Kidney epithelial cell (primary cell): ENCODE measurements at regions not wholly inside any gene's neighbourhood (a gene's known extent, or its start where the extent isn't known, plus 50 kb on each side); places are given as distances from the start of the nearest gene placed in this dataset.

Experiments used
- DNase-seq: peaks from one replicate; pipeline ENCODE4 v3.0.0-alpha.2; 2010; ENCODE audit warnings: low read depth
- H3K27me3 ChIP-seq: 2 replicates; pipeline ENCODE4 v1.6.0; 2011; ENCODE audit warnings: low read length; ENCODE audit not compliant: control insufficient read depth, insufficient read depth
- H3K36me3 ChIP-seq: 2 replicates; pipeline ENCODE4 v1.5.1; 2011; ENCODE audit warnings: low read length; ENCODE audit not compliant: control insufficient read depth, insufficient read depth
- H3K4me3 ChIP-seq: 2 replicates; pipeline ENCODE4 v1.5.1; 2011; ENCODE audit warnings: low read depth, mild to moderate bottlenecking, control low read depth, low read length
- TF ChIP-seq, protein P1 (sequence below): IDR thresholded peaks from 2 replicates; pipeline ENCODE4 v1.5.1; 2011; ENCODE audit warnings: mild to moderate bottlenecking, moderate library complexity, low read length, control low read depth, inconsistent platforms; ENCODE audit not compliant: insufficient read depth, poor library complexity, severe bottlenecking

DNA sequence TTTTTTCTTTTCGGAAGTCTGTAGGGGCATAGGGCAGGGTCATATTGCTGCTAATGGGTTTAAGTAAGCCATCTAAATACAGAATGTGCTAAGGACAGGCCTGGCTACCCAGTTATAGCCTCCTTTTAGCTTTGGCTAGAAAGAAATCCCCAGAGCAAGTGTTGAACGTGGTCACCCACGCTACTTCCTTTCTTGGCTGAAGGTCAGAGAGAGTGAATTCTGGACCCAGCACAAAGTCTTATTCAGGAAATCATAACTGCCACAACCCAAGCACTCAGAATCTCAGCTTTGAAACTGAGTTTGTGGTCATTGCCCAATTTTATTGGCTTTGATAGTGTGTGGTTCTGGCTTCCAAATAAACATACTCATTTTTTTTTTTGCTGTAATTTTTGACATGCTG lies 542.1 kb upstream of the ATP2B1 start:
- Histone ChIP-seq H3K27me3 (no peaks in the 10 kb centered on the region), H3K4me3 (no peak overlapping the region), H3K36me3 (no peaks in the 10 kb centered on the region)
- DNase-seq, result no peak
- TF ChIP-seq, protein P1, sequence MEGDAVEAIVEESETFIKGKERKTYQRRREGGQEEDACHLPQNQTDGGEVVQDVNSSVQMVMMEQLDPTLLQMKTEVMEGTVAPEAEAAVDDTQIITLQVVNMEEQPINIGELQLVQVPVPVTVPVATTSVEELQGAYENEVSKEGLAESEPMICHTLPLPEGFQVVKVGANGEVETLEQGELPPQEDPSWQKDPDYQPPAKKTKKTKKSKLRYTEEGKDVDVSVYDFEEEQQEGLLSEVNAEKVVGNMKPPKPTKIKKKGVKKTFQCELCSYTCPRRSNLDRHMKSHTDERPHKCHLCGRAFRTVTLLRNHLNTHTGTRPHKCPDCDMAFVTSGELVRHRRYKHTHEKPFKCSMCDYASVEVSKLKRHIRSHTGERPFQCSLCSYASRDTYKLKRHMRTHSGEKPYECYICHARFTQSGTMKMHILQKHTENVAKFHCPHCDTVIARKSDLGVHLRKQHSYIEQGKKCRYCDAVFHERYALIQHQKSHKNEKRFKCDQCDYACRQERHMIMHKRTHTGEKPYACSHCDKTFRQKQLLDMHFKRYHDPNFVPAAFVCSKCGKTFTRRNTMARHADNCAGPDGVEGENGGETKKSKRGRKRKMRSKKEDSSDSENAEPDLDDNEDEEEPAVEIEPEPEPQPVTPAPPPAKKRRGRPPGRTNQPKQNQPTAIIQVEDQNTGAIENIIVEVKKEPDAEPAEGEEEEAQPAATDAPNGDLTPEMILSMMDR, result no peak

DNA sequence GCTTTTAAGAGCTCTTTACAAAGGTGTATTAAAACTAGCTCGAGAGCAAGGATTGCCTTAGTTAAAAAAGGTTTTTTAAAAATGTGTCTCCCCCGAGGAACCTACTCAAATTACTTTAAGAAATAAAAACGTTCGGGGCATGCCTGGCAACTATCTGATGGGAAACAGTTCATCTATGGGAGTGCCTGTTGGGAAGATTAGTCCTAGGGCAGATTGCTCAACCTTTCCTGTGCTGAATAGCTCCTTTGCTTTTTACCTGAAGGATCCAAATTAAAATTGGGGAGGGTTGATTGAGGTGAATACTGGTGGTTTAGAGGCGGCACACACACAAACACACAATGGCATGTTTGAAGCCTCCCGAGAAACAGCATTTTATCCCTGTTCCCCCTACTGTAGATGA lies 541.4 kb upstream of the ATP2B1 start:
- Histone ChIP-seq H3K4me3 (no peak overlapping the region), H3K27me3 (no peaks in the 10 kb centered on the region), H3K36me3 (no peaks in the 10 kb centered on the region)
- TF ChIP-seq, protein P1, result no peak
- DNase-seq, result no peak

DNA sequence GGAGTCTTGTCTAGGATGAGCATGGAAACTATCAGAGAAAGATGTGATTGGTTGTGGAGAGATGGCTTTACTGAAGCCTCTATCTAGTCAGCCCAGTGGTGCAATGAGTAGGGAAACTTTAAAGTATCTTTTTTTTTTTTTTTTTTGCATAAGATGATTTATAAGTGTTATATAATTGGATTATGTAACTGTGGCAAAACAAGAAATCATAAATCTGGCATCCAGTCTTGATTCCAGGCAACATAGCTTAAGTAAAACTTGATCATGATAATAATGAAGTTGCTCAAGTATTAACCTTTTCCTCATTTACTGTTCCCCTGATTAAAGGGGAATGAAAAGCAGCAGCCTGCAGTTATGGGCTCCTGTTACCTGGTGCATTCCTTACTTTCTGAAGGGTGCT lies 538.0 kb upstream of the ATP2B1 start:
- Histone ChIP-seq H3K27me3 (no peaks in the 10 kb centered on the region), H3K36me3 (no peaks in the 10 kb centered on the region), H3K4me3 (no peak overlapping the region)
- TF ChIP-seq, protein P1, result no peak
- DNase-seq, result no peak

DNA sequence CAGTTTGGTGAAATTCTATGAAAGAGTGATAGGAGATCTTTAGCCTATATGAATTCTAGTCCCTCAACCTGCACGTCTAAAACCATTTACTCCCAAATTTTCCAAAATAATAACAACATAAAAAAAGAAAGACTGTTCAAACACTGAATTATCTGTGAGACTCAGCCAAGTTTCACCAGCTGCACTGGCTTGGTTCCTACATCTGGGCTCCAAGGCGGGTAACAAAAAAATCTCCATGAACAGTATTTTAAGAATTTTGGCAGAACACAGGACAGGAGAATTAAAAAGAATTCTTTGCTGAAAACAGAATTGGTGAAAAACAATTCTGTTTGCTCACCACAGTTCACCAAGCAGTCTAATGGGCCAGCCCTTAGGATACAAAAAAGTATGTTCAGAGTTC lies 536.8 kb upstream of the ATP2B1 start:
- Histone ChIP-seq H3K27me3 (no peaks in the 10 kb centered on the region), H3K36me3 (no peaks in the 10 kb centered on the region), H3K4me3 (no peak overlapping the region)
- no peak for DNase-seq
- TF ChIP-seq, protein P1, result no peak

DNA sequence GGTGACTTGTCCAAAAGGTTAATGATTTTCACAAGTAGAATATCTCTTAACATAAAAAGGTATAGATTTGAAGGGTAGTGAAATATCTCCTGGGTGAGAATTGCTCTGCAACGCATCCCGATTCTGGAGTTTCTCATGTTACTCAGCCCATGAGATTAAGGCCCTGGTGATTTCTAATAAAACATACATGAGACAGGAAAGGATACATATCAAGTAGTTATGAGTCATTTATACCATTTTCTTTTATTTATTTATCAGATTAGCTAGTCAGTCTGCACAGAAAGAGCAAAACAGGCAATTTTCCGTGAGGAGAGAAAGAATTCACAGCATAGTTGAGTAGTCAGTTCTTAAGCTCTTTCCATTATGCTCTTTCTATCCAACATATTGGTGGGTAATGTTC lies 535.6 kb upstream of the ATP2B1 start:
- H3K27me3 ChIP-seq, result no peaks in the 10 kb centered on the region
- no peak overlapping the region for H3K4me3 ChIP-seq
- H3K36me3 ChIP-seq, result no peaks in the 10 kb centered on the region
- DNase-seq, result no peak
- TF ChIP-seq, protein P1, result no peak

DNA sequence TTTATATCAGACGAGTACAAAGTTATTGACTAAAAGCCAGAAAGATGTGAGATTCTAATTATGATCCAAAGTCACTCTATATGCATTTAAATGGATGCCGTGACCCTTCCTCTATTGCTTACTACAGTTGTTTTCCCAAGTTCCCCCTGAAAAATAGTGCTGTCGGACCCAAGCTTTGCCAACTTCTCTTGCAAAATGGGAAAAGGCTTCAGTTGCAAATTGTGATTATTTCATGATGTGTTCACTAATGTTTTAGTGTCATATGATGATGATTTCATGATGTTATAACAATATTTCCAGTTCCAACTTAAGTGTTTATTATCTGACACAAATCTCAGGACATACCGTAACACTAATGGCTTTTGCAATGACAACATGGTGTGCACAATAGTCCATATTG lies 534.6 kb upstream of the ATP2B1 start:
- TF ChIP-seq, protein P1, result no peak
- no peaks in the 10 kb centered on the region for H3K36me3 ChIP-seq
- DNase-seq, result no peak
- H3K4me3 ChIP-seq, result no peak overlapping the region
- H3K27me3 ChIP-seq, result no peaks in the 10 kb centered on the region
